A673 (cell line): ENCODE measurements at regions not wholly inside any gene's neighbourhood (a gene's known extent, or its start where the extent isn't known, plus 50 kb on each side); places are given as distances from the start of the nearest gene placed in this dataset.

Source experiments
- BruUV-seq: library from RNA; stranded (reverse); fragments of 400-500 nt; replicated peaks from 2 replicates; lab custom pipeline; 2021; lab: Mats Ljungman, UMichigan
- CTCF ChIA-PET: fragments of 300-600 bp; sonication (Branson Sonifier 250); formaldehyde crosslinking; loops from one replicate; lab custom pipeline; 2022; ENCODE audit warnings: antibody characterized with exemption; lab: Charles Lee
- POLR2A ChIA-PET: fragments of 300-600 bp; sonication (Branson Sonifier 250); formaldehyde crosslinking; loops from one replicate; lab custom pipeline; 2022; ENCODE audit warnings: antibody characterized with exemption; ENCODE audit not compliant: low non-redundant PET; lab: Charles Lee
- DNase-seq: peaks from one replicate; pipeline ENCODE4 v3.0.0-alpha.2; 2015; ENCODE audit warnings: low spot score
- H3K27ac ChIP-seq: fragments of 200-600 bp; sonication (generic); 2 replicates; pipeline ENCODE4 v1.5.1; 2016; ENCODE audit warnings: mixed run types, low read depth, mild to moderate bottlenecking, mixed read lengths, antibody characterized with exemption, low read length; ENCODE audit not compliant: poor library complexity, severe bottlenecking
- H3K27me3 ChIP-seq: fragments of 200-600 bp; sonication (generic); replicated peaks from 2 replicates; pipeline ENCODE4 v1.6.1; 2017; ENCODE audit warnings: mixed run types, low read depth, mild to moderate bottlenecking, mixed read lengths, antibody characterized with exemption, low read length; ENCODE audit not compliant: insufficient read depth, poor library complexity
- H3K36me3 ChIP-seq: fragments of 200-600 bp; sonication (generic); 2 replicates; pipeline ENCODE4 v1.6.1; 2016; ENCODE audit warnings: mixed run types, mild to moderate bottlenecking, mixed read lengths, antibody characterized with exemption, low read length; ENCODE audit not compliant: insufficient read depth, poor library complexity, severe bottlenecking
- H3K4me1 ChIP-seq: fragments of 200-600 bp; sonication (generic); 2 replicates; pipeline ENCODE4 v1.6.1; 2017; ENCODE audit warnings: mixed run types, mild to moderate bottlenecking, mixed read lengths, antibody characterized with exemption, low read length; ENCODE audit not compliant: insufficient read depth, poor library complexity, severe bottlenecking
- H3K4me3 ChIP-seq: fragments of 200-600 bp; sonication (generic); 2 replicates; pipeline ENCODE4 v1.5.1; 2016; ENCODE audit warnings: low read depth, mixed run types, mild to moderate bottlenecking, mixed read lengths, low read length; ENCODE audit not compliant: poor library complexity, severe bottlenecking
- H3K9me3 ChIP-seq: fragments of 200-600 bp; sonication (generic); 2 replicates; pipeline ENCODE4 v1.6.1; 2016; ENCODE audit warnings: mixed run types, low read depth, mild to moderate bottlenecking, mixed read lengths, antibody characterized with exemption, low read length; ENCODE audit not compliant: poor library complexity, severe bottlenecking
- EZH2 ChIP-seq: fragments of 200-600 bp; sonication (generic); IDR thresholded peaks from 2 replicates; pipeline ENCODE4 v1.6.1; 2017; ENCODE audit warnings: borderline replicate concordance, low read depth, mild to moderate bottlenecking, mixed read lengths, antibody characterized with exemption, low read length; ENCODE audit not compliant: poor library complexity, severe bottlenecking
- intact Hi-C: fragments of 100-400 bp; cut with micrococcal nuclease; formaldehyde crosslinking; loops from one replicate; pipeline ENCODE4 v1.10.0; 2022; ENCODE audit not compliant: unreplicated experiment
- TF ChIP-seq, protein P1 (sequence below): fragments of 300-800, 200-600 bp; sonication (generic); conservative IDR thresholded peaks from 2 replicates; pipeline ENCODE4 v1.5.1; 2017; ENCODE audit warnings: low read depth, mild to moderate bottlenecking, antibody characterized with exemption, low read length, moderate library complexity, mixed read lengths

DNA sequence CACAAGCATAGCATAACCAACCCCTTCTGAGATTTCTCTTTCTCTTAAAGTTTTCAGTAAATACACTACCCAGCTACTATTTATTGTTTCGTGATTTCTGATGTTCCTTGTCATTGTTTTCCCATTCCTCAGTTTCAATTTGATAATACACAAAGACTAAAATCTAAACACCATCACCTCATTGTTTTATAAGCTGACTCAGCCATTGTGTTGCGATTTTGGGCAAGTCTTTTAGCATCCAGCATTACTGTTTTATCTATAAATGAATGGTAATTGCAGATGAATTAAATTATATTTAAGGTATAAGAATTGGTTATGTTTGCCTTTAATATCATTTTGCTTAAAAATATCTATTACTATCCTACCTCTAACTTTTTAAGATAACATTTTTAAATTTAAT lies 1308.5 kb downstream of the PLA2G4A start:
- H3K27me3 ChIP-seq: no peaks in the 10 kb centered on the region
- H3K9me3 ChIP-seq: no peaks in the 10 kb centered on the region
- DNase-seq: no peak
- no peak overlapping the region for H3K27ac ChIP-seq
- no peaks in the 10 kb centered on the region for H3K36me3 ChIP-seq
- no peaks in the 10 kb centered on the region for H3K4me1 ChIP-seq
- POLR2A ChIA-PET: interaction anchor here (0.6 kb wide), 1 partner anchor 18 kb away, joined by 4 read pairs; no protein-coding TSS in a partner anchor
- BruUV-seq: no TSS peak
- CTCF ChIA-PET: no interaction called here
- H3K4me3 ChIP-seq: no peak overlapping the region
- intact Hi-C loops: no loop called here
- TF ChIP-seq, protein P1, sequence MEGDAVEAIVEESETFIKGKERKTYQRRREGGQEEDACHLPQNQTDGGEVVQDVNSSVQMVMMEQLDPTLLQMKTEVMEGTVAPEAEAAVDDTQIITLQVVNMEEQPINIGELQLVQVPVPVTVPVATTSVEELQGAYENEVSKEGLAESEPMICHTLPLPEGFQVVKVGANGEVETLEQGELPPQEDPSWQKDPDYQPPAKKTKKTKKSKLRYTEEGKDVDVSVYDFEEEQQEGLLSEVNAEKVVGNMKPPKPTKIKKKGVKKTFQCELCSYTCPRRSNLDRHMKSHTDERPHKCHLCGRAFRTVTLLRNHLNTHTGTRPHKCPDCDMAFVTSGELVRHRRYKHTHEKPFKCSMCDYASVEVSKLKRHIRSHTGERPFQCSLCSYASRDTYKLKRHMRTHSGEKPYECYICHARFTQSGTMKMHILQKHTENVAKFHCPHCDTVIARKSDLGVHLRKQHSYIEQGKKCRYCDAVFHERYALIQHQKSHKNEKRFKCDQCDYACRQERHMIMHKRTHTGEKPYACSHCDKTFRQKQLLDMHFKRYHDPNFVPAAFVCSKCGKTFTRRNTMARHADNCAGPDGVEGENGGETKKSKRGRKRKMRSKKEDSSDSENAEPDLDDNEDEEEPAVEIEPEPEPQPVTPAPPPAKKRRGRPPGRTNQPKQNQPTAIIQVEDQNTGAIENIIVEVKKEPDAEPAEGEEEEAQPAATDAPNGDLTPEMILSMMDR: no peak
- no peak for TF ChIP-seq EZH2

DNA sequence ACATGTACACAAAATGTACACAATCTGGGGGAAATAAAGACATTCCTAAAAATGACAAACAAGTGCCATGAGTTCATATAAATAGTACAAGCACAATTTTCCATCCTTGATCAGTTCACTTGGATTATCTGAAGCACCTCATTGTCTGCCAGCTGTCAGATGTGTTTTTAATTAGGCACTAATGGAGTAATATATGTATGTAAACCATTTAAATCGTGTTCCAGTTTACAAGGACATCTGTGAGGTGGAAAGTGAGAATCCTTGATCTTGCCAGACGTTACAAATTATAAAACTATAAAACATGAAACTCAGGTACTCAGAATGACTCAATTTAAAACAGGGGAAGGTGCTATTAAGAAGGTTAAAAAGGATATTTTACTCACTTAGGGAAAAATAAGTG lies 1312.2 kb downstream of the PLA2G4A start:
- H3K4me3 ChIP-seq: no peak overlapping the region
- no peak overlapping the region for H3K27ac ChIP-seq
- CTCF ChIA-PET: no interaction called here
- no peaks in the 10 kb centered on the region for H3K27me3 ChIP-seq
- TF ChIP-seq EZH2: no peak
- TF ChIP-seq, protein P1: no peak
- DNase-seq: no peak
- H3K36me3 ChIP-seq: no peaks in the 10 kb centered on the region
- no TSS peak for BruUV-seq
- POLR2A ChIA-PET: no interaction called here
- no peaks in the 10 kb centered on the region for H3K9me3 ChIP-seq
- no peaks in the 10 kb centered on the region for H3K4me1 ChIP-seq
- intact Hi-C loops: no loop called here

DNA sequence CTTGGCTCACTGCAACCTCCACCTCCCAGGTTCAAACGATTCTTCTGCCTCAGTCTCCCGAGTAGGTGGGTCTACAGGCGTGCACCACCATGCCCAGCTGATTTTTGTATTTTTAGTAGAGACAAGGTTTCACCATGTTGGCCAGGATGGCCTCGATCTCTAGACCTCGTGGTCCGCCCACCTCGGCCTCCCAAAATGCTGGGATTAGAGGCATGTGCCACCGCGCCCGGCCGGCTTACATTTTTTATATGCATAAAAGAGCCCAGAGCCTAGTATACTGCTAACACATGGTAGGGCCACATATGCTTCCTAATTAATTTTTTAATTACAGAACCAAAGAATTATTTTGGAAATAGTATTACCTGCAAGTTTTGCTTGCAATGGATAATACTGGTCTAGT lies 1325.4 kb downstream of the PLA2G4A start:
- Histone ChIP-seq H3K36me3 (no peaks in the 10 kb centered on the region), H3K27ac (no peak overlapping the region), H3K9me3 (no peaks in the 10 kb centered on the region), H3K27me3 (no peaks in the 10 kb centered on the region), H3K4me3 (no peak overlapping the region), H3K4me1 (no peaks in the 10 kb centered on the region)
- ChIA-PET POLR2A (no interaction called here), CTCF (no interaction called here)
- BruUV-seq: no TSS peak
- DNase-seq: no peak
- TF ChIP-seq EZH2: no peak
- TF ChIP-seq, protein P1: no peak
- intact Hi-C loops: no loop called here
